NCI-H1417 (cell line): ENCODE measurements at regions not wholly inside any gene's neighbourhood (a gene's known extent, or its start where the extent isn't known, plus 50 kb on each side); places are given as distances from the start of the nearest gene placed in this dataset.
"Not testable (repeated sequence)": the region's sequence is repeated elsewhere in the genome, so short reads cannot be mapped to it uniquely, and the experiment has no call there.

ENCODE experiments used
- DNase-seq, 3 experiments: peaks; one replicate each; lab custom pipeline; 2025; lab: John Stamatoyannopoulos, UW

- DNase-seq = peak in 1 of 3 experiments; percentile 58
Measured at GRCh38 chr19:20292520-20292919, 125.5 kb downstream of the ZNF486 start.

- DNase-seq = no peak
Measured at GRCh38 chr19:20289186-20289585, 122.2 kb downstream of the ZNF486 start.

- DNase-seq = no peak
Measured at GRCh38 chr19:20287070-20287469, 120.1 kb downstream of the ZNF486 start.

GRCh38 chr19:20285876-20286275 is 118.9 kb downstream of the ZNF486 start:
- peak in 1 of 3 experiments; percentile 78 for DNase-seq

- no peak for DNase-seq
Measured at GRCh38 chr19:20279516-20279915, 112.5 kb downstream of the ZNF486 start.

- no peak for DNase-seq
Measured at GRCh38 chr19:20278342-20278741, 111.3 kb downstream of the ZNF486 start.

GRCh38 chr19:20276732-20277082 is 109.7 kb downstream of the ZNF486 start:
- not testable (repeated sequence) for DNase-seq

- DNase-seq = peak in 1 of 3 experiments; percentile 8
Measured at GRCh38 chr19:20276011-20276731, 109.2 kb downstream of the ZNF486 start.

- no peak for DNase-seq
Measured at GRCh38 chr19:20273951-20274570, 107.0 kb downstream of the ZNF486 start.

GRCh38 chr19:20273376-20273775 is 106.4 kb downstream of the ZNF486 start:
- DNase-seq = peak in 1 of 3 experiments; percentile 42

GRCh38 chr19:20272627-20273010 is 105.6 kb downstream of the ZNF486 start:
- DNase-seq = not testable (repeated sequence)

GRCh38 chr19:20271927-20272626 is 105.1 kb downstream of the ZNF486 start:
- DNase-seq = not testable (repeated sequence)

- no peak for DNase-seq
Measured at GRCh38 chr19:20271215-20271926, 104.4 kb downstream of the ZNF486 start.

- DNase-seq = no peak
Measured at GRCh38 chr19:20269461-20269860, 102.4 kb downstream of the ZNF486 start.

- not testable (repeated sequence) for DNase-seq
Measured at GRCh38 chr19:20261513-20261912, 94.5 kb downstream of the ZNF486 start.

GRCh38 chr19:20260738-20261137 is 93.7 kb downstream of the ZNF486 start:
- not testable (repeated sequence) for DNase-seq

- DNase-seq = no peak
Measured at GRCh38 chr19:20259615-20260014, 92.6 kb downstream of the ZNF486 start.

- no peak for DNase-seq
Measured at GRCh38 chr19:20256606-20257005, 89.6 kb downstream of the ZNF486 start.

GRCh38 chr19:20254121-20254520 is 87.1 kb downstream of the ZNF486 start:
- DNase-seq = no peak

GRCh38 chr19:20252613-20253012 is 85.6 kb downstream of the ZNF486 start:
- DNase-seq = no peak

GRCh38 chr19:20250627-20251026 is 83.6 kb downstream of the ZNF486 start:
- DNase-seq = no peak

GRCh38 chr19:20250121-20250520 is 83.1 kb downstream of the ZNF486 start:
- DNase-seq = no peak
